SKM-1 (cell line): ENCODE measurements at regions not wholly inside any gene's neighbourhood (a gene's known extent, or its start where the extent isn't known, plus 50 kb on each side); places are given as distances from the start of the nearest gene placed in this dataset.

Source experiments
- DNase-seq: peaks from one replicate; lab custom pipeline; 2025; ENCODE audit not compliant: unreplicated experiment; lab: John Stamatoyannopoulos, UW

GRCh38 chr6:45714006-45714730, 301.5 kb downstream of the CLIC5 start:
- DNase-seq = no peak
